PC-3 (cell line): ENCODE measurements at regions not wholly inside any gene's neighbourhood (a gene's known extent, or its start where the extent isn't known, plus 50 kb on each side); places are given as distances from the start of the nearest gene placed in this dataset.
A peak's percentile ranks its signal among the peaks of the same experiment; 100 is the strongest.

ENCODE experiments used
- ATAC-seq: fragments of 200-7000 bp; cut with Tn5 transposase; 2 replicates; pipeline ENCODE4 v1.9.1; 2020; ENCODE audit warnings: mild to moderate bottlenecking, moderate library complexity
- BruUV-seq: library from RNA; stranded (reverse); fragments of 400-500 nt; replicated peaks from 2 replicates; lab custom pipeline; 2021; lab: Mats Ljungman, UMichigan
- CTCF ChIA-PET: fragments of 300-600 bp; sonication (Branson Sonifier 250); formaldehyde crosslinking; loops from one replicate; lab custom pipeline; 2022; ENCODE audit warnings: antibody characterized with exemption; lab: Charles Lee
- POLR2A ChIA-PET: fragments of 300-600 bp; sonication (Branson Sonifier 250); formaldehyde crosslinking; loops from one replicate; lab custom pipeline; 2022; ENCODE audit warnings: antibody characterized with exemption; ENCODE audit not compliant: unreplicated experiment; lab: Charles Lee
- DNase-seq: peaks from one replicate; pipeline ENCODE4 v3.0.0-alpha.2; 2015
- H2AFZ ChIP-seq: fragments of 300-600 bp; sonication (generic); 2 replicates; pipeline ENCODE4 v1.6.0; 2016; ENCODE audit warnings: antibody characterized with exemption, low read length
- H3F3A ChIP-seq: fragments of 300-600 bp; sonication (generic); one replicate; pipeline ENCODE4 v1.6.0; 2017; ENCODE audit warnings: antibody characterized with exemption, low read length, control low read depth, mild to moderate bottlenecking; ENCODE audit not compliant: unreplicated experiment
- H3K27ac ChIP-seq: fragments of 300-600 bp; sonication (generic); 2 replicates; pipeline ENCODE4 v1.5.1; 2016; ENCODE audit warnings: mild to moderate bottlenecking, low read length
- H3K27me3 ChIP-seq: fragments of 300-600 bp; sonication (generic); 2 replicates; pipeline ENCODE4 v1.6.1; 2016; ENCODE audit warnings: low read length, mixed read lengths
- H3K36me3 ChIP-seq: fragments of 300-600 bp; sonication (generic); 2 replicates; pipeline ENCODE4 v1.6.1; 2016; ENCODE audit warnings: low read depth, mixed run types, low read length, mixed read lengths
- H3K4me1 ChIP-seq: fragments of 300-600 bp; sonication (generic); 2 replicates; pipeline ENCODE4 v1.5.1; 2016; ENCODE audit warnings: low read length; ENCODE audit not compliant: insufficient read depth
- H3K4me2 ChIP-seq: fragments of 300-600 bp; sonication (generic); 2 replicates; pipeline ENCODE4 v1.6.0; 2016; ENCODE audit warnings: low read length
- H3K4me3 ChIP-seq: fragments of 300-600 bp; sonication (generic); 2 replicates; pipeline ENCODE4 v1.5.1; 2016; ENCODE audit warnings: mild to moderate bottlenecking, low read length, mixed read lengths
- H3K79me2 ChIP-seq: fragments of 300-600 bp; sonication (generic); 2 replicates; pipeline ENCODE4 v1.6.1; 2017; ENCODE audit warnings: low read length, mixed read lengths
- H3K9ac ChIP-seq: fragments of 300-600 bp; sonication (generic); 2 replicates; pipeline ENCODE4 v1.6.0; 2016; ENCODE audit warnings: mild to moderate bottlenecking, low read length
- H3K9me2 ChIP-seq: fragments of 300-600 bp; sonication (generic); replicated peaks from 2 replicates; pipeline ENCODE4 v1.6.1; 2016; ENCODE audit warnings: mixed run types, low read length, mixed read lengths
- H3K9me3 ChIP-seq: fragments of 300-600 bp; sonication (generic); 2 replicates; pipeline ENCODE4 v1.6.1; 2016; ENCODE audit warnings: low read length, mixed read lengths
- H4K20me1 ChIP-seq: fragments of 300-600 bp; sonication (generic); 2 replicates; pipeline ENCODE4 v1.6.1; 2016; ENCODE audit warnings: low read length, mixed read lengths
- EZH2 ChIP-seq: fragments of 300-600 bp; sonication (generic); IDR thresholded peaks from one replicate; pipeline ENCODE4 v1.6.1; 2017; ENCODE audit warnings: antibody characterized with exemption, mild to moderate bottlenecking, low read length; ENCODE audit not compliant: unreplicated experiment
- EZH2phosphoT487 ChIP-seq: fragments of 300-600 bp; sonication (generic); IDR thresholded peaks from 2 replicates; pipeline ENCODE4 v1.6.1; 2018; ENCODE audit warnings: mild to moderate bottlenecking, antibody characterized with exemption, low read length, borderline replicate concordance
- intact Hi-C: fragments of 100-400 bp; cut with micrococcal nuclease; formaldehyde crosslinking; loops from 2 replicates; pipeline ENCODE4 v1.9.0; 2023
- TF ChIP-seq, protein P1 (sequence below): fragments of 300-600 bp; sonication (generic); conservative IDR thresholded peaks from 2 replicates; pipeline ENCODE4 v1.5.1; 2017; ENCODE audit warnings: antibody characterized with exemption, low read depth, mild to moderate bottlenecking, low read length

DNA sequence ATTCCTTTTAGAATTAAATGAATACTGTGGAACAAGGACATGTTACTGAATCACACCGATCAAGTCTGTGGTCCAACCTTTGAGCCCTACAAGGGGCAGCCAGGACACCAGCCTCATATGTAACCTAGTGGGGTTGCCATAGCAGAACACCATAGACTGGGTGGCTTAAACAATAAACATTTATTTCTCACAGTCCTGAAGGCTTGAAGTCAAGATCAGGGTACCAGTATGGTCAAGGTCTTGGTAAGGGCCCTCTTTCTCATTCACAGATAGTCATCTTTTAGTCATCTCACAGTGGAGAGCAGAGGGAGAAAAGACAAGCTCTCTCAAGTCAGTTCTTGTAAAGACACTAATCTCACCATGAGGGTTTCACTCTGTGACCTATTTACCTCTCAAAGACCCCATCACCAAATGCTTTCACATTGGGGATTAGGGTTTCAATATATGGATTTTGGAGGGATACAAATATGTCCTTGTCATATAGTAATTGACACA, 422.5 kb downstream of the GADD45G start:
- Histone ChIP-seq H3K9ac (no peak overlapping the region), H3K4me2 (no peak overlapping the region), H3K4me1 (no peaks in the 10 kb centered on the region), H3K9me3 (no peaks in the 10 kb centered on the region), H3K9me2 (no peaks in the 10 kb centered on the region), H3K79me2 (no peaks in the 10 kb centered on the region), H3K27me3 (no peaks in the 10 kb centered on the region), H2AFZ (no peak overlapping the region), H3F3A (no peaks in the 10 kb centered on the region), H3K4me3 (no peak overlapping the region), H3K27ac (no peak overlapping the region), H3K36me3 (no peaks in the 10 kb centered on the region), H4K20me1 (no peaks in the 10 kb centered on the region)
- TF ChIP-seq, protein P1, sequence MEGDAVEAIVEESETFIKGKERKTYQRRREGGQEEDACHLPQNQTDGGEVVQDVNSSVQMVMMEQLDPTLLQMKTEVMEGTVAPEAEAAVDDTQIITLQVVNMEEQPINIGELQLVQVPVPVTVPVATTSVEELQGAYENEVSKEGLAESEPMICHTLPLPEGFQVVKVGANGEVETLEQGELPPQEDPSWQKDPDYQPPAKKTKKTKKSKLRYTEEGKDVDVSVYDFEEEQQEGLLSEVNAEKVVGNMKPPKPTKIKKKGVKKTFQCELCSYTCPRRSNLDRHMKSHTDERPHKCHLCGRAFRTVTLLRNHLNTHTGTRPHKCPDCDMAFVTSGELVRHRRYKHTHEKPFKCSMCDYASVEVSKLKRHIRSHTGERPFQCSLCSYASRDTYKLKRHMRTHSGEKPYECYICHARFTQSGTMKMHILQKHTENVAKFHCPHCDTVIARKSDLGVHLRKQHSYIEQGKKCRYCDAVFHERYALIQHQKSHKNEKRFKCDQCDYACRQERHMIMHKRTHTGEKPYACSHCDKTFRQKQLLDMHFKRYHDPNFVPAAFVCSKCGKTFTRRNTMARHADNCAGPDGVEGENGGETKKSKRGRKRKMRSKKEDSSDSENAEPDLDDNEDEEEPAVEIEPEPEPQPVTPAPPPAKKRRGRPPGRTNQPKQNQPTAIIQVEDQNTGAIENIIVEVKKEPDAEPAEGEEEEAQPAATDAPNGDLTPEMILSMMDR, result no peak
- TF ChIP-seq EZH2 (no peak), EZH2phosphoT487 (no peak)
- POLR2A ChIA-PET, result no interaction called here
- intact Hi-C loops, result no loop called here
- BruUV-seq, result no TSS peak
- ATAC-seq (no peak), DNase-seq (no peak)
- CTCF ChIA-PET, result no interaction called here

DNA sequence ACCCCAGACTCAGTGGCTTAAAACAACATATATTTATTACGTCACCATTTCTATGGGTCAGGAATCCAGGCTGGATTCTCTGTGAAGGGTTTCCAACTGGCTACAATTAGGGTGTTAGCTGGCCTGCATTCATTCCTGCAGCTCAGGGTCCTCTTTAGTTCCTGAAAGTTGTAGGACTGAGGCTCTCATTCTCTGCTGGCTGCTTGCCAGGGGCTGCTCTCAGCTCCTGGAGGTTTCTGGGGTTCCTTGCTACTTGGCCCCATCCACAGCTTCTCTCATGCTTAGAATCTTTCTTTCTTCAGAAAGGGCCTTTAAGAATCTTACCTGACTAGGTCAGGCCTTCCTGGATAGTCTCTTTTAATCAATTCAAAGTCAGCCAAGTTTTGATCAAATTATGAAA, 424.6 kb downstream of the GADD45G start:
- no TSS peak for BruUV-seq
- Histone ChIP-seq H2AFZ (no peak overlapping the region), H3K27me3 (no peaks in the 10 kb centered on the region), H3K4me3 (no peak overlapping the region), H3K9me2 (no peaks in the 10 kb centered on the region), H3K27ac (no peak overlapping the region), H3K9ac (no peak overlapping the region), H3K79me2 (no peaks in the 10 kb centered on the region), H3K4me1 (no peaks in the 10 kb centered on the region), H3K9me3 (no peaks in the 10 kb centered on the region), H3K4me2 (no peak overlapping the region), H4K20me1 (no peaks in the 10 kb centered on the region), H3K36me3 (no peaks in the 10 kb centered on the region), H3F3A (no peaks in the 10 kb centered on the region)
- DNase-seq, result no peak
- CTCF ChIA-PET, result no interaction called here
- POLR2A ChIA-PET, result no interaction called here
- intact Hi-C loops, result no loop called here
- no peak for ATAC-seq
- TF ChIP-seq EZH2, result no peak
- no peak for TF ChIP-seq EZH2phosphoT487
- TF ChIP-seq, protein P1, result no peak

DNA sequence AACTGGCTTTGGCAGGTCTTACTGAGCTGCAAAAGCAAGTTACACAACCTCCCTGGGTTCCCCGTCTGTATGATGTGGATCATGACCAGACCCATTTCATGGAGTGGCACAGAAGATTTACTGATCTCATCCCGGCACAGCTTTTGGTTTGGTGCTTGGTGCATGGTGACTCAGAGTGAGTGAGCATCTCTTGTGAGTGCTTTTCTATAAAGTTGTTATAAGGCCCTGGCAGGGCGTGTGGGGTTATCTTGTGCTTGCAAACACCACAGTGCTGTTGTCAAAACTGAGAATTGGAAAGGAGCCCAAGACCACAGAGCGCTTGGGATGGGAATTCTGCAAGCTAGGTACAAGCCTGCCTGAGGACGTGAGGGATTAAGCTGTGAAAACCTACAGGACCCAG, 425.2 kb downstream of the GADD45G start:
- H3K27me3 ChIP-seq, result no peaks in the 10 kb centered on the region
- no peaks in the 10 kb centered on the region for H3K36me3 ChIP-seq
- CTCF ChIA-PET, result no interaction called here
- no peaks in the 10 kb centered on the region for H3K9me3 ChIP-seq
- H3K79me2 ChIP-seq, result no peaks in the 10 kb centered on the region
- H3K27ac ChIP-seq, result no peak overlapping the region
- no peak overlapping the region for H3K4me2 ChIP-seq
- no peak for TF ChIP-seq EZH2phosphoT487
- TF ChIP-seq, protein P1, result no peak
- no peak for TF ChIP-seq EZH2
- DNase-seq (peak; percentile 34), ATAC-seq (no peak)
- H2AFZ ChIP-seq, result no peak overlapping the region
- no peak overlapping the region for H3K4me3 ChIP-seq
- H3K9me2 ChIP-seq, result no peaks in the 10 kb centered on the region
- no peaks in the 10 kb centered on the region for H3F3A ChIP-seq
- no peaks in the 10 kb centered on the region for H4K20me1 ChIP-seq
- intact Hi-C loops, result no loop called here
- H3K9ac ChIP-seq, result no peak overlapping the region
- H3K4me1 ChIP-seq, result no peaks in the 10 kb centered on the region
- POLR2A ChIA-PET, result no interaction called here
- BruUV-seq, result no TSS peak
